HG02759 (cell line): ENCODE measurements at regions not wholly inside any gene's neighbourhood (a gene's known extent, or its start where the extent isn't known, plus 50 kb on each side); places are given as distances from the start of the nearest gene placed in this dataset.
"Not testable (repeated sequence)": the region's sequence is repeated elsewhere in the genome, so short reads cannot be mapped to it uniquely, and the experiment has no call there.

Source experiments
- ATAC-seq: cut with Tn5 transposase; IDR thresholded peaks from one replicate; pipeline ENCODE4 v1.9.1; 2021; ENCODE audit warnings: mild to moderate bottlenecking, moderate library complexity; ENCODE audit not compliant: unreplicated experiment

DNA sequence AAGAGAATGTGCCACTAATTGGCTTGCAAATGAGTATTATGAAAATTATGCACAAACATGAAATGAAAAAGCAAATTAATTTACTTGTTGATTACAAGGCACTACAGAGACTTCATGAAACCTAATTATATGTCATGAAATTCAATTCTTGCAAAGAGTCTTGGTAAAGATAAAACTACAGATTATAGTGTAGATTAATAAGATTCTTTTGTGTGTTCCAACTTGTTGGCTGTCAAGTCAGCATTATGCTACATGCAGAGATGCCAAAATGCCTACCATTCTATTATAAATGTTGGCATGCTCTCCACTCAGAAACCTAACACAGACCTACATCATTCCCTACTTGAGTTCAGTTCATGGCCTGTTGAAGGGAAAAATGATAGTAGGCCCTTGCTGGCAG is 97.2 kb upstream of the KITLG start:
- ATAC-seq = no peak

DNA sequence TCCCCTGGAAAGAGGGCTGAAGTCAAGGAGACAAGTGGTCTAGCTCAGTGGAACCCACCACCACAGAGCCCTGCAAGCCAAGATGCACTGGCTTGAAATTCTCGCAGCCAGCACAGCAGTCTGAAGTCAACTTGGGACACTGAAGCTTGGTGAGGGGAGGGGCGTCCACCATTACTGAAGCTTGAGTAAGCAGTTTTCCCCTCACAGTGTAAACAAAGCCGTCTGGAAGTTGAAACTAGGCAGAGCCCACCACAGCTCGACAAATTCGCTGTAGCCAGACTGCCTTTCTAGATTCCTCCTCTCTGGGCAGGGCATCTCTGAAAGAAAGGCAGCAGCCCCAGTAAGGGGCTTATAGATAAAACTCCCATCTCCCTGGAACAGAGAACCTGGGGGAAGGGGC is 87.3 kb upstream of the KITLG start:
- ATAC-seq = not testable (repeated sequence)

DNA sequence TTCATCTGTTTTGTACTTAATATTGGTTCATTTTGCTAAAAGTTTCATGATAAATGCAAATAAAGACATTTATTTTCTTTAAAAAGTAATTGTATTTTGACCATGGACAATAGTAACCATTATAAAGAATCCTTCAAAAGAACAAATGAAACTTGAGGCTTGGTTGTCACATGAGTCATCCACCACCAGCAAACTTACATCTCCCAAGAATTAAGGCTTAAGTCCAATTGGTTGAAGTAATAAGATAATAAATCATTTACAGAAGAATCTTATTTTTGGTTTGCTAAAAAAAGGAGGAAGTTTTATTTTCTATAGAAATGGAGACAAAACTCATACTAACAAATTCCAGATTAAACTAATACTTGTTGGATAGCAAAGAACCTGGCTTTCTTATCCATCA is 84.8 kb upstream of the KITLG start:
- ATAC-seq = no peak

DNA sequence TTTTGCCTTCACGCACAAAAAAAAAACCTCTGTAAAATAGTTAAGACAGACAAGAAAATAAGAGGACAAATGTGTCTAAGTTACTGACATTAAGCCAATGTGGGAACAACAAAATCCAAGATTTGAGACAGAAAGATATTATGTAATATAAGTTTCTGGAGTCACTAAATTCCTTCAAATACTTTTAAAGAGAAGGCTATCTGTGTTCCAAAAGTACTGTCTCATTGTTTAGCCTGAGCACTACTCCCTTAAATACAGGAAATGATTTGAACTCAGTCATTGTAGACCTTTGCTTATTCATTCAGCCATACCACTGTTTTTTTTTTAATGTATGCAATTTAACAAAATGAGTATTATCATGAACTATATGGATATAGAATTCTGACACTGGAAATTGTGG is 82.7 kb upstream of the KITLG start:
- ATAC-seq = no peak

DNA sequence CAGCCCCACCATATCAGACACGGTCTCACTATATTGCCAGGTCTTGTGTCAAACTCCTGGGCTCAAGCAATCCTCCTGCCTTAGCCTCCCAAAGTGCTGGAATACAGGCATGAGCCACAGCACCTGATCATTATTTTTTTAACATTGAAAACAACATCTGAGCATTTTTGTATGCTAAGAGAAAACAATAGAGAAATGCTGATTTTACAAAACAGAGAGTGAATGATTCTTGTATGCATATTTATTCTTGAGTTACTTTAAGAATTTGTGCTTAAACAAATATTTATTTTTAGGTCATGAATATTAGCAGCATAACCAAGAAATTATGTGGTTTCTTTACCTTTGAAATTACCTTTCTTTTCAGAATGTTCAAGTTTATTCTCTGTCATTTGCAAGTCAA is 81.8 kb upstream of the KITLG start:
- no peak for ATAC-seq

DNA sequence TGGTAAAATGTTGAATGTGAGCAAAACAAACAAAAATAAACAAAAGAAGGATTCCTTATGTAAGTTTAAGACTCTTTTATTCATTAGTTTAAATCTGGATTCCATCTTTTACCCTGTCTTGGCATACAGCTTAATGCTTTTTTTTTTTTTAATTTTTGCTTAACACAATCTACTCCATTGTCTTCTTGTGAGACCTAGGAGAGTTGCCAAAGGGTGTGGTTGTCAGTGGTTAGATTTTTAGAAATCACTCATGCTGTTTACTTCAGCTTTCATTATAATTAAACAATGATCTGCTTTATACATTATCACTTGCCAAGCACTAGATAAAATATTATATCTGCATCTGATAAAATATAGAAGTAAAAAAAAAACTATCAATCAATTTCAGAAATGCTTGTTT is 77.7 kb upstream of the KITLG start:
- ATAC-seq = no peak

DNA sequence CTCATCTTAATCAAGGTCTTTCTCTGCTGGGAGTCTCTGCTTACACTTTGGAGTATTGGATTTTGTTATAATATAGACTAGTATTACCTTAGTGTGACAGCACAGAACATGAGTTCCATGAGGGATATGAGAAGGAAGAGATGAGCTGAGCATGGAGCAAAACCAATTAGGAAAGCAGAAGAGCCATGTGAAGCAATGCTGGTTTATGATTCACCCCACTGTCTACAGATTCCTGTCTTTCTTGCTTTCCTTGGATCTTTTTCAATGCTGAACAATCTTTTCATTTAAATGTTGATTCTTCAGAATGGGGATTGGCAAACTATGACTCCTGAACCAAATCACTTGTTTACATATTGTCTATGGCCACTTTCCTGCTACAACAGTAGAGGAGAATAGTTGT is 70.4 kb upstream of the KITLG start:
- ATAC-seq = no peak

DNA sequence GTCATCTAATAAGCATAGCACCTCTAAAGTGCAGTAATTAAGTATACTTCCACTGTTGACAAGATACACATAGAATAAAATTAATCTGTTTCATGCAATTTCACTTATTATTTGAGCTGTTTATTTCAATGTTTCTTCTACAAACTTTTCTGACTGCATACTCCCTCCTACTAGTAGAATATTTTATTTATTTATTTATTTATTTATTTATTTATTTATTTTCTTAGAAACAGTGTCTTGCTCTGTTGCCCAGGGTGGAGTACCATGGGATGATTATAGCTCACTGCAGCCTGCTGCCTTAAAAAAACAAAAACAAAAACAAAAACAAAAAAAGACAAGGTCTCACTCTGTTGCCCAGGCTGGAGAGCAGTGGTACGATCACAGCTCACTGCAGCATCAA is 68.4 kb upstream of the KITLG start:
- ATAC-seq = no peak

DNA sequence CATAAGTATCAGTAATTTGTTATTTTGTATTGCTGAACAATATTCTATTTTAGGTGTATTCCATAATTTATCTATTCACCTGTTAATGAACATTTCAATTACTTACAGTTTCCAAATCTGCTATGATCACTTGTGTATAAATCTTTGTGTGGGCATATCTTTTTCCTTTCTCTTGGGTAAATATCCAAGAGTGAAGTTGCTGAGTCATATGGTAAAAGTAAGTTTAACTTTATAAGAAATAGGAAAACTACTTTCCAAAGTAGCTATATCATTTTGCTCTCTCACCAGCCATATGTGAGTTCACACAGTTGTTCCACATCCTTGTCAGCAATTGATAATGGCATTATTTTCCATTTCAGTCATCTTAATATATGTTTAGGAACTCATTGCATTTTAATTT is 66.6 kb upstream of the KITLG start:
- no peak for ATAC-seq

DNA sequence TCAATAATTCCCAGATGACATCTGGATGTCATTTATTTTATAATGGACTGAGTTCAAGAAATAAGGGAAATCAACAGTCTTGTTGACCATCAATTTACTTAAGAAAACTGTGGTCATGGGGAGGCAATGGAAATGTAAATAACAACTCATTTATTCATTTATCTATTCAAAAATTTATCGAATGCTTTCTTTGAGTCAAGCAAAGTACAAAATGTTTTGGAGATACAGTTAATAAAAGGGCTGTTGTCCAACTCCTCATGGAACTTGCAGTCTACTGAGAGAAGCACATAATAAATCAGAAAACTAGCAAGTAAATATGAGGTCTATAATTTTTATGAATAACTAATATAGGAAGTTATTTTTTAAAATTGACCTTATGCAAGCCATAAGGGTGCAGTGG is 65.5 kb upstream of the KITLG start:
- ATAC-seq = no peak

DNA sequence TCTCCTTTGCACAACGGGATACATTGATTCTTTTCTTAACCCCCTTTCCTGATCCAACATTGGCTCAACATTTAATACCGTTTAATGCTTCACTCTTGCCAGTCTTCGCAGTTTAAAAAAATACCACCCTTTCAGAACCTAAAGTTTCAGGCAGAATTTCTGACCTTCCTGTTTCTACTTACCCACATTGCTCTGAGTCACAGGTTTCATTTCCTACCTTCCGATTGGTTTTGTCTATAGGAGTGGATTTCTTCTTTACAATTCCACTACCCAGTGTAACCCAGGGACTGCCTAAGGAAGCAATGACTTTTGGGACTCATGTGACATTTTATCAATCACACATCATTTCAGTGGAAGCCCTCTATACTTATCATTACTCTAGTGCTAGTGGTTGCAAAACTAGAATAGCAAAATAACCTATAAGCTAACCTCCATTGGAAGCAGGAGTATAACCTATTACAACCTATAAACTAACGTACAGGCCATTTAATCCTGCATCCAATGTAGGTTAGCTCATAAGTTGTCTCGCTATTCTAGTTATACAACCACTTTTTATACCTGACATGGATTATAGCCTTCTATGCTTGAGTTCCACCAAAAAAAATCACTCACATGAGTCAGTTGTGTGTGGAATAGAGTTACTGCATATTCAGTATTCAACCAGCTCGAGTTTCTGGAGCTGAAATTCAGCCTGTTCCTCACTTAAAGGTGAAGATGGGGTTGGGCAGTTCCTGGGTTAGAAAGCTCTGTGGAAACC is 64.9 kb upstream of the KITLG start:
- no peak for ATAC-seq

DNA sequence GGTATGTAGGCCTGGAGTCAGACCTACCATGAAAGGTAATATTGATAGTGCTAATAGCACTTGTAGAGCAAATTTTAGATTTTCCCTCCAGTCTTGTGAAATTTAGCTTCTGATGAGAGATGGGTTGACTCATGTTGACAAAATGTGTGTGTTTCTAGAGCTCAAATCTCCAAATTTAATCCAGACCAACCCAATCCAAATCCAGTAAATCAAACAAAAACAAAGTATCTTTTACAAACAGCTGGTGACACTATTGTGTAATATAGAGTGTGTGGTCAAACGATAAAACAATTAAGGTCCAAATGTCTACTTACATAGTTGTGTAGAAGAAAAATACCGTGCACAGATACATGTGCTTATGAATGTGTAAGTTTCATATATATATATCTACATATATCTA is 63.4 kb upstream of the KITLG start:
- no peak for ATAC-seq

DNA sequence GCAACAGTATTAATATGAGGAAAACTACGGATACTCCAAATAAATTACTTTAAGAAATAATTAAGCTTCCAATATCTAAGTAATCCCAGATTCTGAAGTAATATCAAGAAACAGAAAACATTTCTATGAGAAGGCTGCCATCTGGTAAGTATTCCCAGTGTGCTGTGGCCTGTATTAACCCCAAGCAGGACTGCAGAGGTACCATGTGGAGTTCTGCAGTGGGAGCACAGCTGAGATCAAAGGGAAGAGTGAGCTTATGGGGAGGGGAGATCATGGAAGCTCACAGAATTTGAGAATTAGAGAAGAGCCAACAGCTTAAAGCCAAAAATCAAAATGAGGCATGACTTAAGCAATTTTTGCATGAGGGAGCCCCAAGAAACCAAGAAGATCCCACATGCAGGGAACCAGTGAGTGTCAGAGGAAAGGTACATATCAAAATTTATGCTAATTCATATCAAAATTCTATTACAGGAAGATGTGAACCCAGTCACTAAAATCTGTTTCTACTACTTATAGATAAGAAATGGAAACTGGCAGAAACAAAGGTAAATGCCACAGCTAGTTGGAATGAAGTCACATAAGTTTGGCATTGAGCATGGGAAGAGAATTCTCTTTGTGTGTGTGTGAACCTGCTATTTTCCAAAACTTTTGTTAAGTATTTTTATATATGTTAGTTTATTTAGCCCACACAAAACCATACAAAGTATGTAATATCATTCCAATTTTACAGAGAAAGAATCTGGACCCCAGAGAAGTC is 62.6 kb upstream of the KITLG start:
- no peak for ATAC-seq

DNA sequence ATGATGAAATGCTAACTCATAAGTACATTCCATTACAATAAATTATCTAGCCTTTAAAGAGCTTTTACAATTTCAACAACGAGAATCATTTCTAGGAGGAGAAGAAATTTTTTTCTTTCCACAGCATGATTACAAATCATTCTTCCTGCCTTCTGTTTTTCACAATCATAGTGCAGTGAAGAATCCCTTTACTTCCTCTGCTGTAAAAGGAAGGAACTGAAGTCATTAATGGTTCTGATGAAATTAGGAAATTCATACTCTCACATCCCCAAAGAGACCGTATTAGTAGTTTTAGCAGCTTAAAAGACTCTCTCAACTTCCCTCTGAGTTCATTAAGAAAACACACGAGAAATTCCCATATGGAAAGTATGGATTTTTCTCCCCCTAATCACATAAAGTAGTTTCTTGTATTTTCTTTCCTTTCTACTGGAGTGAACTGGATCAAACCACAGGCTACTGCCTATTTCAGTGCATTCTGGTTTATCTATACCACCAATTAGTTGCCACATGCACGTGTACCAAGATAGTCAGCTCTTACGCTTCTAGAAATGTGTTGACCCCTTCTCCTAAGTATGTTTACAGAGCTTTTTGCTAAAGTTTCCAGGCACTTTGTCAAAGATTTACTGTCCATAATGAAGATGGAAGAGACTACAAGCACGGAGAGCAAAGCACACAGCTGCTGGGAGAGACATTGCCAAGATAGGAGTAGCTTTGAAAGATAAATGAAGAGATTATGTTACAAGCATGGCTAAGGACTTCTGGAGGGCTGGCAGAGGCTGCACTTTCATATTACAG is 58.9 kb upstream of the KITLG start:
- ATAC-seq = no peak

DNA sequence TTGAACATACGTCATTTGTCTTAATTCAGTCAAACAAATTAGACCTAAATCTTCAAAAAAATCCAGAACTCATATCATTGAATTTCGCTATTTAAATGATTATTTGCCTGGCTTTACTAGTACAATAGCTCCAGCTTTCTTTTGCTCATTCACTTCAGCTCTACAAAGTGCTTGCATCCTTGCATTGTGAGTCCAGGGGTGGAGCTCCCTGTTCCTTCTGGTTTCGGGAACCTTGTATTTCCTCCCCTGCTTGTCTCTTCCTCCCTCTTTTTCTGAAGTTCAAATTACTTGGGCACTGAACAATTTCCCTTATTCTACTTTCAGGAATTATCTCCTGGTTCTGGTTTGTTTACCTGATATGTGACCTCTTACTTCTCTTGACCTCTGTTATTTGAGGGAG is 58.1 kb upstream of the KITLG start:
- no peak for ATAC-seq

DNA sequence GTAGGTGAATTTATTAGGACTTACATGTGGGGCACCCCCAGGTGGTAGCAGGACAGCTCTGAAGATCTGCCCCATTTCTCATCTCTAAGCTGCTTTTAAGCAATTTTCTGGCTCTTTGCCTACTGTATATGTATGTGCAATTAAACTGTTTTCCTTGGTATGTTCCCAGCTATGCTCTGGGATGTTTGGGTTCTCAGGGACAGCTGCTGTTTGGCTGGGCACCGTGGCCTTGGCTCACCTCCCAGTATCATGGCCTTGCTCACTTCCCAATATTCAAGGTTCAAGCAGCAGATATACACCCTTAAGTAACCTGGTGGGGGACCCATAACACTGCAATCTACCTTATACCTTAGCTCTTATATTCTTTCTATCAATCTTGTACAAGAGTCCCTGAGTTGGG is 53.7 kb upstream of the KITLG start:
- no peak for ATAC-seq

DNA sequence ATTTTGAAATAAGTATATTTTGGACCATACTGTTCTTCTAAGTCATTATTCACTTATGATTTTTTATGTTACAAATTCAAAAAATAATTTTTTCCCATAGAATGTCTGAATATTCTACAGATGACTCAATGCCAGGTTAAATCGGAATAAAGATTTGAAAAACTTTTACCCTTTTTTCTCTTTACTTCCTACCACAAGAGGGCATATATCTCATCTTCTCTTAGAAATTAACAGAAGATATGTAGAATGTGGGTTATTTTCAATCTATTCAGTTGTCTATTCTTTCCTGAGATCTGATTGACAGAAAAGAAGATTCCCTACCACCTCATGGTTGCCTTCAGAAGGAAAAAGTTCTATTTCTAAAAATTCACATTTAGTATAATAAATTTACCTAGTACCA is 53.0 kb upstream of the KITLG start:
- no peak for ATAC-seq

DNA sequence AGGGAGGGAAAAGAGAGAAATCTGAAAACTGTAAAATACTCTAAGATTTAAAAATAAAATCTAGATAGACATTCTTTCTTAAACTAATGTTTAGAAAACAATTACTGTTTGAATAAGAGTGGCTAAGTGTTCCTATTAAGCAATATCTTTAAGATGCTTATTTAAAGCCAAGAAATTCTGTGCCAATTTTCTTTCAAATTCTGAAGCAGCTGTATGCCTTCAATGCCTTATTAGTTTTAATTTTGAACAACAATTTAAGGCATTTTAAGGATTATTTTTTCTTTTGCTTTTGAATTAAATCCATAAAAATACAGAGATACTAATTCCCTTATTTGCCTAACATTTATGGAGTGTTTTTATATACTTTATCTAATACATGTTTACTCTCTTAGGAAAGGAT is 50.3 kb upstream of the KITLG start:
- ATAC-seq = no peak
